HepG2 (cell line): ENCODE measurements at regions not wholly inside any gene's neighbourhood (a gene's known extent, or its start where the extent isn't known, plus 50 kb on each side); places are given as distances from the start of the nearest gene placed in this dataset.

ENCODE experiments used
- ATAC-seq: fragments of 200-7000 bp; cut with Tn5 transposase; 3 replicates; pipeline ENCODE4 v1.9.1; 2020; ENCODE audit warnings: mild to moderate bottlenecking, moderate library complexity
- BruUV-seq: library from RNA; stranded (reverse); fragments of 400-500 nt; replicated peaks from 2 replicates; lab custom pipeline; 2021; lab: Mats Ljungman, UMichigan
- CTCF ChIA-PET: fragments of 300-600 bp; formaldehyde crosslinking; extraction: SDS; loops from one replicate; lab custom pipeline; 2021; ENCODE audit warnings: low total read pairs, inconsistent platforms, low intra/inter-chr PET ratio; lab: Yijun Ruan, JAX
- POLR2A ChIA-PET: fragments of 350-600 bp; sonication (Branson Sonifier 250); formaldehyde crosslinking; loops from one replicate; lab custom pipeline; 2020; ENCODE audit warnings: antibody characterized with exemption, inconsistent platforms; lab: Yijun Ruan, JAX
- DNase-seq: peaks from one replicate; pipeline ENCODE4 v3.0.0-alpha.2; 2015; ENCODE audit warnings: low spot score
- FAIRE-seq: peaks from 3 replicates; lab custom pipeline; 2011; peaks lifted over from hg19 to GRCh38; lab: Jason Lieb, UNC
- H2AFZ ChIP-seq: one replicate; pipeline ENCODE4 v1.6.1; 2011; ENCODE audit warnings: low read length, inconsistent platforms
- H3K27ac ChIP-seq: fragments of 300-600 bp; 3 replicates; pipeline ENCODE4 v1.8.0; 2011; ENCODE audit warnings: mixed run types, mild to moderate bottlenecking, mixed read lengths, low read length, inconsistent platforms; ENCODE audit not compliant: insufficient read depth; ENCODE audit errors: extremely low read length
- H3K27me3 ChIP-seq, 2 experiments: fragments of 200-600 bp in 1 of 2; 2 replicates in 1 of 2; 3 replicates in 1 of 2; pipeline versions ENCODE4 v1.6.0 to v1.8.0; 2011; ENCODE audit warnings: low read length in 2 of 2, mild to moderate bottlenecking in 2 of 2, moderate library complexity in 2 of 2, inconsistent platforms in 1 of 2; ENCODE audit not compliant: insufficient read depth in 2 of 2, control insufficient read depth in 1 of 2
- H3K36me3 ChIP-seq, 2 experiments: fragments of 200-600 bp in 1 of 2; replicated peaks in 1 of 2; 2 replicates in 1 of 2; 3 replicates in 1 of 2; pipeline versions ENCODE4 v1.5.1 to v1.8.0; 2011; ENCODE audit warnings: low read length in 2 of 2, inconsistent platforms in 1 of 2; ENCODE audit not compliant: insufficient read depth in 2 of 2, control insufficient read depth in 1 of 2
- H3K4me1 ChIP-seq: 2 replicates; pipeline ENCODE4 v1.5.1; 2012; ENCODE audit warnings: low read length, inconsistent platforms; ENCODE audit not compliant: insufficient read depth
- H3K4me2 ChIP-seq: 2 replicates; pipeline ENCODE4 v1.6.0; 2011; ENCODE audit warnings: low read depth, low read length, inconsistent platforms
- H3K4me3 ChIP-seq, 3 experiments: fragments of 200-600 bp in 1 of 3; sonication (generic), shearing (Covaris generic) in 1 of 3; replicated peaks in 1 of 3; 2 replicates each; pipeline ENCODE4 v1.5.1; 2011 to 2016; ENCODE audit warnings: low read length in 3 of 3, inconsistent platforms in 2 of 3, low read depth in 2 of 3, mild to moderate bottlenecking in 2 of 3, control low read depth in 1 of 3, mixed read lengths in 1 of 3; ENCODE audit not compliant: insufficient read depth in 1 of 3
- H3K79me2 ChIP-seq: one replicate; pipeline ENCODE4 v1.6.1; 2011; ENCODE audit warnings: low read length, inconsistent platforms; ENCODE audit not compliant: insufficient read depth
- H3K9ac ChIP-seq: 2 replicates; pipeline ENCODE4 v1.6.0; 2011; ENCODE audit warnings: mild to moderate bottlenecking, low read depth, low read length, inconsistent platforms; ENCODE audit not compliant: insufficient read depth
- H3K9me3 ChIP-seq: 2 replicates; pipeline ENCODE4 v1.5.1; 2012; ENCODE audit warnings: mild to moderate bottlenecking, low read length
- H4K20me1 ChIP-seq: 2 replicates; pipeline ENCODE4 v1.6.0; 2011; ENCODE audit warnings: inconsistent platforms, mild to moderate bottlenecking, low read length, moderate library complexity; ENCODE audit not compliant: insufficient read depth
- FIP1L1 ChIP-seq: fragments of 200-400 bp; formaldehyde crosslinking; IDR thresholded peaks from 2 replicates; pipeline ENCODE4 v1.6.1; 2018; ENCODE audit warnings: low read depth, mild to moderate bottlenecking, low read length, moderate library complexity, borderline replicate concordance; ENCODE audit not compliant: insufficient read depth
- GABPA ChIP-seq, 2 experiments: IDR thresholded peaks; 2 replicates each; pipeline ENCODE4 v1.6.1; 2011 to 2016; ENCODE audit warnings: low read depth in 2 of 2, low read length in 1 of 2, missing biosample characterization in 1 of 2, missing genetic modification characterization in 1 of 2
- MTF1 ChIP-seq: sonication (generic); formaldehyde crosslinking; IDR thresholded peaks from 2 replicates; pipeline ENCODE4 v1.5.0; 2020; ENCODE audit warnings: missing genetic modification reagents
- MTF2 ChIP-seq: sonication (generic); formaldehyde crosslinking; IDR thresholded peaks from 2 replicates; pipeline ENCODE4 v1.5.0; 2020; ENCODE audit warnings: missing genetic modification reagents, borderline replicate concordance
- RBM22 ChIP-seq: fragments of 200-400 bp; formaldehyde crosslinking; optimal IDR thresholded peaks from 2 replicates; pipeline ENCODE3; 2017; ENCODE audit warnings: mild to moderate bottlenecking, low read length, moderate library complexity
- RXRB ChIP-seq: IDR thresholded peaks from 2 replicates; pipeline ENCODE4 v1.6.1; 2016; ENCODE audit warnings: borderline replicate concordance, missing genetic modification reagents, missing compliant biosample characterization
- SOX13 ChIP-seq, 3 experiments: fragments of 450-650 bp in 1 of 3; sonication (generic) in 1 of 3; formaldehyde crosslinking in 1 of 3; IDR thresholded peaks in 2 of 3; conservative IDR thresholded peaks in 1 of 3; 2 replicates each; pipeline versions ENCODE4 v1.5.0 to v1.6.1; 2016 to 2020; ENCODE audit warnings: antibody characterized with exemption in 1 of 3, mild to moderate bottlenecking in 1 of 3, missing compliant biosample characterization in 1 of 3, missing genetic modification reagents in 1 of 3, moderate library complexity in 1 of 3
- TRIM24 ChIP-seq: sonication (generic); formaldehyde crosslinking; IDR thresholded peaks from 2 replicates; pipeline ENCODE4 v1.8.0; 2022; ENCODE audit warnings: mild to moderate bottlenecking, missing genetic modification reagents
- ZBTB42 ChIP-seq: sonication (generic); formaldehyde crosslinking; IDR thresholded peaks from 2 replicates; pipeline ENCODE4 v1.5.0; 2020; ENCODE audit warnings: mild to moderate bottlenecking, missing genetic modification reagents
- ZC3H13 ChIP-seq: sonication (generic); formaldehyde crosslinking; IDR thresholded peaks from 2 replicates; pipeline ENCODE4 v1.8.1; 2023; ENCODE audit warnings: mild to moderate bottlenecking, missing genetic modification reagents, moderate library complexity
- ZMAT3 ChIP-seq: sonication (generic); formaldehyde crosslinking; conservative IDR thresholded peaks from 2 replicates; pipeline ENCODE4 v1.7.0; 2021; ENCODE audit warnings: missing genetic modification reagents
- ZNF503 ChIP-seq: sonication (generic); formaldehyde crosslinking; IDR thresholded peaks from 2 replicates; pipeline ENCODE4 v1.4.0; 2020; ENCODE audit warnings: missing genetic modification reagents
- ZSCAN25 ChIP-seq: sonication (generic); formaldehyde crosslinking; IDR thresholded peaks from 2 replicates; pipeline ENCODE4 v1.8.0; 2022; ENCODE audit warnings: mild to moderate bottlenecking, missing genetic modification reagents
- WGBS: methylation state at CpG from one replicate; pipeline ENCODE4 v1.1.6; 2017; ENCODE audit warnings: low lambda C conversion rate; 5-methylcytosine and 5-hydroxymethylcytosine counted together
- in situ Hi-C: cut with HindIII; loops from 2 replicates; pipeline ENCODE4 v1.10.0; 2017; ENCODE audit warnings: low pct_unique_long_range_greater_than_20kb; ENCODE audit not compliant: extremely low pct_ligation_motif_present
- intact Hi-C: fragments of 100-400 bp; cut with micrococcal nuclease; formaldehyde crosslinking; loops from one replicate; pipeline ENCODE4 v1.10.0; 2022; ENCODE audit not compliant: unreplicated experiment
- TF ChIP-seq, protein P1 (sequence below): sonication (generic); formaldehyde crosslinking; IDR thresholded peaks from 2 replicates; pipeline ENCODE4 v1.4.0; 2020; ENCODE audit warnings: missing genetic modification reagents, borderline replicate concordance

DNA sequence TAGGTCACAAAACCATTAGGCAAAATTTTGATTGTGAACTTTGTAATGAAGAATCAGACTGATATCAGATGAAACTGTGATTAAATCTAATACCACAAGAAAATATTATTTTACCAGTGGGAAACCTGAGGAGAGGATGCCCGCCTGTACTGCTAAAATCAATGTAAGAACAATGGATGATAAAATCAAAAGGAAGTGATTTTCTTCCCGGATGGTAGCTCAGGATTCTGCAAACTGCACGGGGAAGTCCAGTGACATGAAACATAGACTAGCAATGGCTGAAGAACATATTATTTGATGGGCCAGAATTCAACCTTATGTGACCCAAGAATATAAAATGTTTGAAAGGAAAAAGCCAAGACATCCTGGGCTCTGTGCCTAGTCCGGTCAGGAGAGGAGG lies 974.9 kb downstream of the PCDH18 start:
- in situ Hi-C loops (no loop called here), intact Hi-C loops (no loop called here)
- no peak overlapping the region for H3K27ac ChIP-seq
- BruUV-seq = no TSS peak
- no peak overlapping the region for H2AFZ ChIP-seq
- ATAC-seq (no peak), DNase-seq (no peak), FAIRE-seq (no peak)
- no peak overlapping the region for H3K4me2 ChIP-seq
- no peak overlapping the region for H3K9ac ChIP-seq
- H3K9me3 ChIP-seq = no peaks in the 10 kb centered on the region
- WGBS = 3% methylated on average over 4 of the region's 4 CpGs
- H3K4me1 ChIP-seq = peaks cover 10% of the 10 kb centered on the region; the same call in 1 of the 2 replicates
- no peaks in the 10 kb centered on the region; a peak in 1 of 5 replicates for H3K27me3 ChIP-seq
- TF ChIP-seq RXRB (CRISPR knock-in tag) (no peak), TRIM24 (CRISPR knock-in tag) (no peak), RBM22 (no peak), ZSCAN25 (CRISPR knock-in tag) (no peak), ZC3H13 (CRISPR knock-in tag) (no peak), MTF2 (CRISPR knock-in tag) (no peak), ZNF503 (CRISPR knock-in tag) (no peak), ZBTB42 (no peak), FIP1L1 (no peak), MTF1 (CRISPR knock-in tag) (no peak), SOX13 (IDR thresholded peaks at IDR 0.05) (no peak), SOX13 (CRISPR knock-in tag; conservative IDR thresholded peaks at IDR 0.05 in 1 of 2, IDR thresholded peaks at IDR 0.05 in 1 of 2) (no peak), GABPA (IDR thresholded peaks at IDR 0.05; ENCODE audit: low read depth, low read length) (no peak), GABPA (CRISPR knock-in tag; IDR thresholded peaks at IDR 0.05; ENCODE audit: low read depth) (no peak), ZMAT3 (CRISPR knock-in tag) (no peak)
- TF ChIP-seq, protein P1, sequence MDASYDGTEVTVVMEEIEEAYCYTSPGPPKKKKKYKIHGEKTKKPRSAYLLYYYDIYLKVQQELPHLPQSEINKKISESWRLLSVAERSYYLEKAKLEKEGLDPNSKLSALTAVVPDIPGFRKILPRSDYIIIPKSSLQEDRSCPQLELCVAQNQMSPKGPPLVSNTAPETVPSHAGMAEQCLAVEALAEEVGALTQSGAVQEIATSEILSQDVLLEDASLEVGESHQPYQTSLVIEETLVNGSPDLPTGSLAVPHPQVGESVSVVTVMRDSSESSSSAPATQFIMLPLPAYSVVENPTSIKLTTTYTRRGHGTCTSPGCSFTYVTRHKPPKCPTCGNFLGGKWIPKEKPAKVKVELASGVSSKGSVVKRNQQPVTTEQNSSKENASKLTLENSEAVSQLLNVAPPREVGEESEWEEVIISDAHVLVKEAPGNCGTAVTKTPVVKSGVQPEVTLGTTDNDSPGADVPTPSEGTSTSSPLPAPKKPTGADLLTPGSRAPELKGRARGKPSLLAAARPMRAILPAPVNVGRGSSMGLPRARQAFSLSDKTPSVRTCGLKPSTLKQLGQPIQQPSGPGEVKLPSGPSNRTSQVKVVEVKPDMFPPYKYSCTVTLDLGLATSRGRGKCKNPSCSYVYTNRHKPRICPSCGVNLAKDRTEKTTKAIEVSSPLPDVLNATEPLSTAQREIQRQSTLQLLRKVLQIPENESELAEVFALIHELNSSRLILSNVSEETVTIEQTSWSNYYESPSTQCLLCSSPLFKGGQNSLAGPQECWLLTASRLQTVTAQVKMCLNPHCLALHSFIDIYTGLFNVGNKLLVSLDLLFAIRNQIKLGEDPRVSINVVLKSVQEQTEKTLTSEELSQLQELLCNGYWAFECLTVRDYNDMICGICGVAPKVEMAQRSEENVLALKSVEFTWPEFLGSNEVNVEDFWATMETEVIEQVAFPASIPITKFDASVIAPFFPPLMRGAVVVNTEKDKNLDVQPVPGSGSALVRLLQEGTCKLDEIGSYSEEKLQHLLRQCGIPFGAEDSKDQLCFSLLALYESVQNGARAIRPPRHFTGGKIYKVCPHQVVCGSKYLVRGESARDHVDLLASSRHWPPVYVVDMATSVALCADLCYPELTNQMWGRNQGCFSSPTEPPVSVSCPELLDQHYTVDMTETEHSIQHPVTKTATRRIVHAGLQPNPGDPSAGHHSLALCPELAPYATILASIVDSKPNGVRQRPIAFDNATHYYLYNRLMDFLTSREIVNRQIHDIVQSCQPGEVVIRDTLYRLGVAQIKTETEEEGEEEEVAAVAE (CRISPR knock-in tag) = no peak
- no peaks in the 10 kb centered on the region for H4K20me1 ChIP-seq
- H3K36me3 ChIP-seq = no peaks in the 10 kb centered on the region
- CTCF ChIA-PET = no interaction called here
- H3K79me2 ChIP-seq = no peaks in the 10 kb centered on the region
- H3K4me3 ChIP-seq = no peak overlapping the region
- POLR2A ChIA-PET = no interaction called here
